H1 (cell line): ENCODE measurements at regions not wholly inside any gene's neighbourhood (a gene's known extent, or its start where the extent isn't known, plus 50 kb on each side); places are given as distances from the start of the nearest gene placed in this dataset.
A peak's percentile ranks its signal among the peaks of the same experiment; 100 is the strongest.

Experiments
- CTCF ChIA-PET: fragments of 300-600 bp; sonication (Branson Sonifier 250); formaldehyde crosslinking; loops from one replicate; lab custom pipeline; 2021; ENCODE audit not compliant: partially characterized antibody; lab: Charles Lee
- POLR2A ChIA-PET: fragments of 300-600 bp; sonication (Branson Sonifier 250); formaldehyde crosslinking; loops from one replicate; lab custom pipeline; 2021; ENCODE audit warnings: inconsistent platforms; ENCODE audit not compliant: partially characterized antibody; lab: Charles Lee
- DNase-seq, 2 experiments: peaks; one replicate each; pipeline versions ENCODE4 v3.0.0 to v3.0.0-alpha.2; 2010 to 2022; ENCODE audit warnings: low spot score in 2 of 2, low read depth in 1 of 2, mixed read lengths in 1 of 2
- FAIRE-seq: peaks from 2 replicates; lab custom pipeline; 2011; peaks lifted over from hg19 to GRCh38; lab: Jason Lieb, UNC
- H2AFZ ChIP-seq: 2 replicates; pipeline ENCODE4 v1.8.1; 2012; ENCODE audit warnings: low read length, inconsistent platforms
- H2AK5ac ChIP-seq: 2 replicates; pipeline ENCODE4 v1.6.1; 2013; ENCODE audit warnings: low read depth, low read length
- H2BK120ac ChIP-seq: replicated peaks from 2 replicates; pipeline ENCODE3; 2013; ENCODE audit warnings: low read depth, low read length, inconsistent platforms
- H2BK12ac ChIP-seq: 2 replicates; pipeline ENCODE4 v1.6.1; 2013; ENCODE audit warnings: low read depth, low read length
- H2BK15ac ChIP-seq: 2 replicates; pipeline ENCODE4 v1.6.1; 2013; ENCODE audit warnings: low read length
- H2BK20ac ChIP-seq: 2 replicates; pipeline ENCODE4 v1.6.1; 2013; ENCODE audit warnings: low read length
- H2BK5ac ChIP-seq: 2 replicates; pipeline ENCODE4 v1.6.1; 2013; ENCODE audit warnings: low read depth, low read length
- H3K14ac ChIP-seq: 2 replicates; pipeline ENCODE4 v1.6.1; 2013; ENCODE audit warnings: inconsistent platforms; ENCODE audit not compliant: insufficient read length
- H3K18ac ChIP-seq: 2 replicates; pipeline ENCODE4 v1.6.1; 2013; ENCODE audit warnings: low read length; ENCODE audit errors: extremely low read depth
- H3K23ac ChIP-seq: 2 replicates; pipeline ENCODE4 v1.6.1; 2013; ENCODE audit warnings: inconsistent platforms; ENCODE audit not compliant: insufficient read length
- H3K23me2 ChIP-seq: 2 replicates; pipeline ENCODE4 v1.6.1; 2013; ENCODE audit warnings: low read depth, low read length
- H3K27ac ChIP-seq: 2 replicates; pipeline ENCODE4 v1.6.1; 2011; ENCODE audit warnings: low read depth, low read length, inconsistent platforms
- H3K27me3 ChIP-seq, 4 experiments: replicated peaks in 1 of 4; 1 replicate in 1 of 4; 2 replicates in 3 of 4; pipeline versions ENCODE4 v1.6.1 to v1.8.1; 2011 to 2013; ENCODE audit warnings: low read length in 3 of 4, mild to moderate bottlenecking in 3 of 4, inconsistent platforms in 2 of 4, mixed read lengths in 2 of 4, moderate library complexity in 1 of 4; ENCODE audit not compliant: control insufficient read depth in 3 of 4, insufficient read depth in 3 of 4; ENCODE audit errors: extremely low read depth in 1 of 4
- H3K36me3 ChIP-seq, 4 experiments: 2 replicates each; pipeline versions ENCODE4 v1.6.1 to v1.8.1; 2011 to 2013; ENCODE audit warnings: mild to moderate bottlenecking in 4 of 4, low read length in 3 of 4, moderate library complexity in 2 of 4, control low read depth in 1 of 4, inconsistent platforms in 1 of 4; ENCODE audit not compliant: insufficient read depth in 4 of 4, control insufficient read depth in 2 of 4
- H3K4ac ChIP-seq: replicated peaks from 2 replicates; pipeline ENCODE3; 2013; ENCODE audit warnings: low read length, low read depth, mixed read lengths, inconsistent platforms; ENCODE audit not compliant: insufficient read length
- H3K4me1 ChIP-seq, 4 experiments: replicated peaks in 1 of 4; 1 replicate in 1 of 4; 2 replicates in 3 of 4; pipeline versions ENCODE4 v1.6.1 to v1.8.1; 2011 to 2013; ENCODE audit warnings: low read length in 3 of 4, inconsistent platforms in 2 of 4, mixed read lengths in 1 of 4; ENCODE audit not compliant: insufficient read depth in 4 of 4, control insufficient read depth in 3 of 4
- H3K4me2 ChIP-seq, 2 experiments: 2 replicates each; pipeline versions ENCODE4 v1.6.1 to v1.8.1; 2011 to 2013; ENCODE audit warnings: low read depth in 2 of 2, low read length in 2 of 2, control low read depth in 1 of 2, inconsistent platforms in 1 of 2, mild to moderate bottlenecking in 1 of 2; ENCODE audit not compliant: insufficient read depth in 1 of 2
- H3K4me3 ChIP-seq, 4 experiments: fragments of 200-600, 300-600 bp in 1 of 4; sonication (generic), shearing (Covaris generic), sonication (Bioruptor Twin) in 1 of 4; 2 replicates each; pipeline versions ENCODE4 v1.5.1 to v1.8.1; 2011 to 2016; ENCODE audit warnings: low read length in 4 of 4, low read depth in 3 of 4, control low read depth in 2 of 4, inconsistent platforms in 2 of 4, mild to moderate bottlenecking in 2 of 4, mixed read lengths in 1 of 4, moderate library complexity in 1 of 4; ENCODE audit not compliant: insufficient read depth in 2 of 4; ENCODE audit errors: extremely low read depth in 1 of 4
- H3K56ac ChIP-seq: replicated peaks from 2 replicates; pipeline ENCODE3; 2013; ENCODE audit warnings: low read depth, mild to moderate bottlenecking, mixed read lengths, low read length, inconsistent platforms; ENCODE audit not compliant: insufficient read length
- H3K79me1 ChIP-seq: 2 replicates; pipeline ENCODE4 v1.6.1; 2013; ENCODE audit warnings: low read depth, low read length, control low read depth
- H3K79me2 ChIP-seq, 2 experiments: 2 replicates each; pipeline versions ENCODE4 v1.6.1 to v1.8.1; 2012 to 2013; ENCODE audit warnings: low read length in 2 of 2, mild to moderate bottlenecking in 2 of 2, inconsistent platforms in 1 of 2; ENCODE audit not compliant: insufficient read depth in 2 of 2, control insufficient read depth in 1 of 2
- H3K9ac ChIP-seq, 4 experiments: replicated peaks in 1 of 4; 1 replicate in 1 of 4; 2 replicates in 3 of 4; pipeline versions ENCODE4 v1.6.1 to v1.8.1; 2011 to 2013; ENCODE audit warnings: low read depth in 3 of 4, low read length in 3 of 4, control low read depth in 2 of 4, mild to moderate bottlenecking in 2 of 4, moderate library complexity in 2 of 4, inconsistent platforms in 1 of 4; ENCODE audit errors: extremely low read depth in 1 of 4
- H3K9me3 ChIP-seq, 2 experiments: 2 replicates each; pipeline versions ENCODE4 v1.6.1 to v1.8.1; 2012 to 2013; ENCODE audit warnings: mild to moderate bottlenecking in 2 of 2, moderate library complexity in 2 of 2, control low read depth in 1 of 2, inconsistent platforms in 1 of 2, low read depth in 1 of 2, low read length in 1 of 2, mixed read lengths in 1 of 2; ENCODE audit not compliant: insufficient read depth in 2 of 2
- H4K20me1 ChIP-seq, 2 experiments: replicated peaks in 1 of 2; 2 replicates each; pipeline versions ENCODE3 to v1.8.1; 2011 to 2013; ENCODE audit warnings: inconsistent platforms in 2 of 2, low read length in 2 of 2, mild to moderate bottlenecking in 1 of 2; ENCODE audit not compliant: insufficient read depth in 2 of 2, control insufficient read depth in 1 of 2
- H4K5ac ChIP-seq: 2 replicates; pipeline ENCODE4 v1.6.1; 2013; ENCODE audit warnings: low read length, low read depth, mixed read lengths, inconsistent platforms; ENCODE audit not compliant: insufficient read length
- H4K8ac ChIP-seq: 2 replicates; pipeline ENCODE4 v1.8.0; 2013; ENCODE audit warnings: mild to moderate bottlenecking, moderate library complexity, low read length, inconsistent platforms; ENCODE audit not compliant: insufficient read depth; ENCODE audit errors: extremely low read depth
- H4K91ac ChIP-seq: replicated peaks from 2 replicates; pipeline ENCODE3; 2013; ENCODE audit warnings: low read length, mixed read lengths, inconsistent platforms; ENCODE audit not compliant: insufficient read length
- CBX8 ChIP-seq: fragments of 300-800, 300-1000 bp; sonication (generic); IDR thresholded peaks from 2 replicates; pipeline ENCODE4 v1.7.1; 2016; ENCODE audit warnings: low read depth, low read length, borderline replicate concordance
- E2F6 ChIP-seq: IDR thresholded peaks from 2 replicates; pipeline ENCODE4 v1.6.1; 2012; ENCODE audit warnings: inconsistent platforms
- EP300 ChIP-seq, 2 experiments: IDR thresholded peaks; 1 replicate in 1 of 2; 2 replicates in 1 of 2; pipeline ENCODE4 v1.6.1; 2011 to 2012; ENCODE audit warnings: low read depth in 2 of 2, low read length in 2 of 2, mild to moderate bottlenecking in 2 of 2, borderline replicate concordance in 1 of 2, inconsistent platforms in 1 of 2, moderate library complexity in 1 of 2
- FOSL1 ChIP-seq: IDR thresholded peaks from 2 replicates; pipeline ENCODE4 v1.6.1; 2011; ENCODE audit warnings: mild to moderate bottlenecking, low read depth, low read length, moderate library complexity; ENCODE audit not compliant: insufficient read depth
- GABPA ChIP-seq: IDR thresholded peaks from 2 replicates; pipeline ENCODE4 v1.6.1; 2011; ENCODE audit warnings: mild to moderate bottlenecking, low read length, moderate library complexity, borderline replicate concordance; ENCODE audit not compliant: insufficient read depth
- MAFK ChIP-seq: IDR thresholded peaks from 2 replicates; pipeline ENCODE4 v1.6.1; 2012; ENCODE audit warnings: low read depth, mild to moderate bottlenecking, improper control_type of control experiment, low read length
- POLR2AphosphoS5 ChIP-seq: IDR thresholded peaks from 2 replicates; pipeline ENCODE4 v1.6.1; 2011; ENCODE audit warnings: low read depth, low read length
- RXRA ChIP-seq: IDR thresholded peaks from 2 replicates; pipeline ENCODE4 v1.6.1; 2011; ENCODE audit warnings: low read depth, mild to moderate bottlenecking, low read length, moderate library complexity; ENCODE audit not compliant: insufficient read depth
- SAP30 ChIP-seq: fragments of 300-600 bp; sonication (generic); IDR thresholded peaks from 2 replicates; pipeline ENCODE4 v1.7.1; 2012; ENCODE audit warnings: low read length, moderate library complexity, mild to moderate bottlenecking, inconsistent platforms; ENCODE audit not compliant: insufficient read depth, insufficient replicate concordance
- SIN3A ChIP-seq, 2 experiments: IDR thresholded peaks in 1 of 2; conservative IDR thresholded peaks in 1 of 2; 2 replicates each; pipeline ENCODE4 v1.6.1; 2011 to 2012; ENCODE audit warnings: low read length in 2 of 2, improper control_type of control experiment in 1 of 2, low read depth in 1 of 2, mild to moderate bottlenecking in 1 of 2
- WGBS, 2 experiments: shearing (Covaris generic) in 1 of 2; methylation state at CpG; one replicate each; pipeline versions ENCODE4 v1.1.6 to v1.1.7; 2013 to 2015; ENCODE audit warnings: low lambda C conversion rate in 2 of 2, mixed read lengths in 2 of 2, inconsistent platforms in 1 of 2, low coverage in 1 of 2, missing lambda C conversion rate in 1 of 2; ENCODE audit not compliant: insufficient replicate concordance in 2 of 2, insufficient coverage in 1 of 2, insufficient read length in 1 of 2; ENCODE audit errors: extremely low coverage in 1 of 2, missing lambda C conversion rate in 1 of 2; 5-methylcytosine and 5-hydroxymethylcytosine counted together

GRCh38 chr6:191487-192312 is 100.6 kb upstream of the DUSP22 start:
- Histone ChIP-seq H3K4me3 (no peak overlapping the region), H3K14ac (no peak overlapping the region), H3K9ac (no peak overlapping the region), H3K79me1 (no peaks in the 10 kb centered on the region), H4K91ac (no peak overlapping the region), H3K18ac (no peak overlapping the region), H3K79me2 (no peaks in the 10 kb centered on the region), H2BK5ac (no peak overlapping the region), H2AFZ (no peak overlapping the region), H3K23ac (no peak overlapping the region), H3K9me3 (no peaks in the 10 kb centered on the region), H4K5ac (no peak overlapping the region), H3K4me2 (no peak overlapping the region), H2BK120ac (no peak overlapping the region), H3K4ac (no peak overlapping the region), H2BK12ac (no peak overlapping the region), H3K27me3 (no peaks in the 10 kb centered on the region), H4K8ac (peak overlapping the region; percentile 32; the same call in 1 of the 2 replicates), H4K20me1 (peaks cover 0 to 5% of the 10 kb centered on the region in 2 experiments), H3K4me1 (no peaks in the 10 kb centered on the region), H3K56ac (no peak overlapping the region), H3K27ac (no peak overlapping the region), H2AK5ac (no peak overlapping the region), H3K36me3 (no peaks in the 10 kb centered on the region), H2BK15ac (no peak overlapping the region), H2BK20ac (no peak overlapping the region), H3K23me2 (peaks cover 7% of the 10 kb centered on the region; the same call in 1 of the 2 replicates)
- WGBS, 2 experiments: 83% methylated on average over 11 of the region's 11 CpGs; no CpG with 5 or more reads in 1 of the 2 experiments
- CTCF ChIA-PET: interaction anchor here (0.7 to 5.8 kb wide), 24 partner anchors 8 to 402 kb away, joined by 3 to 37 read pairs (median 4); partner anchors contain the start of gene IRF4
- POLR2A ChIA-PET: no interaction called here
- FAIRE-seq (no peak), DNase-seq (no peak)
- TF ChIP-seq POLR2AphosphoS5 (no peak), FOSL1 (no peak), CBX8 (no peak), GABPA (no peak), EP300 (IDR thresholded peaks at IDR 0.05; ENCODE audit: borderline replicate concordance in 1 of 2, low read depth in 2 of 2, low read length in 2 of 2) (no peak), MAFK (no peak), RXRA (no peak), E2F6 (no peak), SIN3A (conservative IDR thresholded peaks at IDR 0.05 in 1 of 2, IDR thresholded peaks at IDR 0.05 in 1 of 2; ENCODE audit: low read depth in 1 of 2, low read length in 2 of 2) (no peak), SAP30 (no peak)
